ENCODE measurements at regions not wholly inside any gene's neighbourhood (a gene's known extent, or its start where the extent isn't known, plus 50 kb on each side); places are given as distances from the start of the nearest gene placed in this dataset.

DNA sequence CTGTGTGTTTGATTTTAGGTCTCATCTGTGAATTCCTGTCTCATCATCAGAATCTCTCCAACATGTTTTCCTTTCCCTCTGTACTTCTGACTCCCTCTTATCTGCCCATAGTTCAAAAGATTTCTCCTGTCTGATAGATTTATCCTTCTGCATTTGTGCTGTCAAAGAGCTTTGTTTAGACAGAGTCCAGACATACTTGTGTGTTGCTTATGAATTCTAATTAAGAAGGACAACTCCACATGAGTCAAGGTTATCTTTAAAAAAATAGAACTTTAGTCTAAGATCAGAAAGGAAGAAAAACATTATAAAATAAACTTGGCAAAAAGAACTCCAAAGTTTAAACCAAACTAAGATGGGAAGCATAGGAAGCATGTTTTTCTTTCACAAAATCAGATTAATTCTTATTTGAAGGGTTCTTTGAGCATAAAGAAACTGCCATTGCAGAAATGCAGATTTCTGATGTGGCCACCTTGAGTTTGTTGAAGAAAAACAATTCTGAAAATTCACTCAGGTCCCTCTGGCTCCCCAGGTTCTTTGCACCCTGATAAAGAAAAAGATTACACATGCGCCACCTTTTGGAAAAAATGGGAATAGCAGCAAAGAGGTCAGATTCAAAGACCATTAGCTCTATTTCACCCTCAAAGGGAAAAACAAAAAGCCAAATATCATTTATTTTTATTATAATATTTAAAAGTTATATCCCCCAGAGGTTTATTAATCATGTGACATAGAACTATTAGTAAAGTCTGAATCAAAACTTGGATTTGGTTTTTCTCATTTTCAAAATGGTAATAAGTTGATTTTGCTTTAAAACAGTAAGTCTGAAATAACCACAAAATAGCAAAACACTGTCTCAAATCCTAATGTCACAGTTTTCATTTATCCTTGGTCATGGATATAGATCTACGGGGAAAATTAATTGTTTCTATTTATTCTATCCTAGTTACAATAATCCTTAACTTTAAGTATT, 143.7 kb upstream of the DCN start:
- peak; percentile 54 for DNase-seq

- DNase-seq: no peak
Observed at GRCh38 chr12:91320999-91321398, 138.4 kb upstream of the DCN start.

GRCh38 chr12:91319071-91319760, 136.6 kb upstream of the DCN start:
- no peak for DNase-seq

DNA sequence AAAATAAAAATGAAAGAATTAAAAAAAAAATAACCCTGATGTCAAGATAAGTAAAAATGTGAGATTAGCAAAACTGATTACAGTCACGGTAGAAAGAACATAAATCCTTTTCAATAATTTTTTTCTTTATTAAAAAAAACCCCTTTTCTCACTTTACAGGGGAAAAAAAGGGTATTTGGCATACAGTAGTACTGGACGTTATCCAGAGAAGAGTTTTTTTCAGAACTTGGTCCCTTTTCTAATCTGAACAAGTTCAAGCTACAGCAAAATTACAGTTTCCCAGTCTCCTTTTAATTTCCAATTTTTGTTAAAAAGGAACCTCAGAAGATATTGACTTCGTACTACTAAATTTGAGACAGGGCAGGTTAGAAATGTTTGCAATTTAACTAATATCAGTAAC, 134.7 kb upstream of the DCN start:
- DNase-seq: no peak

DNA sequence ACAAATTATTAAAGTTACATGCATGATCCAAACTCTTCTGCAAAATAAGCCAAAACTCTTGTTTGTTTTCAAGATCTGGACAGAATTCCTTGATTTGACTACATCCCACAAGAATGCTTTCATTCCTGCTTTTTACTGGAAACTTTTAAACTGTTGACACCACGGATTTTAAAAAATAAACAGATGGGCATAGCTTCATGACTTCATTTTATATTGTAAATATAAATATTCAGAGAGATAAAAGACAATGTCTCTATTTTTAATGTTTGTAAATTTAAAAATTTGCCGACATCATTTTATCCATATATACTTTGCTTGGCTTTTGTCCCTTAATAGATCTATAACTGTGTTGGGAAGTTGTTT, 134.3 kb upstream of the DCN start:
- DNase-seq: no peak

DNA sequence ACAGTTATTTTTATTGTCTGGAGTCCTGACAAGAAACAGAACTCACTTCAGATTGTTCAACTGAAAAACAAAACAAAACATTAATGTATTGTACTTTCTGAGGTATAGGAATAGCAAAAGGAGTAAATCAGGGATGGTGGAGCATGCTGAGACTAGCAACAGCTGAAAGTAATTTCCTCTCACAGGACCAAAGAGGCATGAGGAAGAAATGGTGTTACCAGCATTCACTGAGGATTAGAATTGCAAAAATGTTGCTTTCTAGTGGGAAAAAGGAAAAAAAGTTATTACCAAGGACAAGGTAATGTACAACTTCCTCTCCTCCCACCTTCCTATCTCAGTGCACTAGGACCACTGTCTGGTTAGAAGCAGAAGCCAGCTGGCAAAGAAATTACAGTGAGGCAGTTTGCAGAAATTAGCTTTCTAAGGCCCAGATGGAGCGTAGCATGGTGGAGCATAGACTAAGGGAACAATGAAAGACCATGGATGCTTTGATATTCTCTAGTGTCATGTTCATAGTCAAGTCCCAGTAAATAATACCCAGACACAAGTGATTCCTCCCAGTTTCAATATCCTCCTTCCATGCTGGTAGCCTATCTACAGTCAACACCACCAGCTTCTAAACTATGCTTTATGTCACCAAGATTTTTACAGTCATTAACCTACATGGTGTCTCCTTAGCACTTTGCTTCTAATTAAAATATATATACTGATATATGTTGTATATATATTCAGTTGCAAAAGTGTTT, 133.7 kb upstream of the DCN start:
- no peak for DNase-seq

- no peak for DNase-seq
Observed at GRCh38 chr12:91311081-91311480, 128.5 kb upstream of the DCN start.

GRCh38 chr12:91309450-91309849, 126.8 kb upstream of the DCN start:
- no peak for DNase-seq

- DNase-seq: no peak
Observed at GRCh38 chr12:91307957-91308670, 125.5 kb upstream of the DCN start.

DNA sequence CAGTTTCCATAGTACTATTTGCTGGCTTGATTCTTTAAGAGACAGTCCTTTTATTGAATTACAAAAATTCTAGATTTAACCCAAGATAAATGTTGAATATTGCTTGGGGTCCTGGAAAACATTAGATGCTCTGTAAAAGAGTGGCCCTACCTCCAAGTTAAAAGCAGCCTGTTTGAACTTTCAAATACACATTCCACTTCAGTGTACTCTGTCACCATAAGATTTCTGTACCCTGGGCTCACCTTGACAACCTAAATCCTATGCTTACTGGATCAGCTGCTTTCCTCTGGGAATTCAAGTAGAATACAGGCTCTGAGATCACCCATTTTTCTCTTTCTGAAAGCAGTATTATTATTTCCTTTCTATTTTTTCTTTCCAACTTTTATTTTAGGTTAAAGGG, 107.7 kb upstream of the DCN start:
- no peak for DNase-seq

- DNase-seq: no peak
Observed at GRCh38 chr12:91289906-91290305, 107.3 kb upstream of the DCN start.

GRCh38 chr12:91289072-91289471, 106.5 kb upstream of the DCN start:
- no peak for DNase-seq

- DNase-seq: no peak
Observed at GRCh38 chr12:91287753-91288152, 105.1 kb upstream of the DCN start.

GRCh38 chr12:91278126-91278525, 95.5 kb upstream of the DCN start:
- DNase-seq: no peak

DNA sequence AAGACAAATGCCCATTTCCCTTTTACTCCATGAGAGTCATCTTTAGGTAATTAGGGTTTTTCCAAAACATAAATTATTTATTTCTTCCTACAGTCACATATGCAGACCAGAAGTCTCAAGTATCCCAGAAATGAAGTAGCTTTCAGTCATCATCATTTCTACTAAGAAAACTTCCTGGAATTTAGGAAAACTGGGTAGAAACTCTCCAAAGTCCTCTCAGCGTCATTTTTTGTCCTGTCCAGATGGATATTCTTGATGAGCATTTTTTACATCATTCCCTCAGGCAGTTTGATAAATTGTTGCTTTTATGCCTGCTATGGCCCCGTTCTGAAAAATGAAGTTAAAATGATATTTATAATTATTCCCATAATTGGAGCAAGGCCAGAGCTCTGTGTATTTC, 93.9 kb upstream of the DCN start:
- no peak for DNase-seq

GRCh38 chr12:91275321-91275720, 92.7 kb upstream of the DCN start:
- DNase-seq: no peak

- no peak for DNase-seq
Observed at GRCh38 chr12:91274916-91275315, 92.3 kb upstream of the DCN start.

DNA sequence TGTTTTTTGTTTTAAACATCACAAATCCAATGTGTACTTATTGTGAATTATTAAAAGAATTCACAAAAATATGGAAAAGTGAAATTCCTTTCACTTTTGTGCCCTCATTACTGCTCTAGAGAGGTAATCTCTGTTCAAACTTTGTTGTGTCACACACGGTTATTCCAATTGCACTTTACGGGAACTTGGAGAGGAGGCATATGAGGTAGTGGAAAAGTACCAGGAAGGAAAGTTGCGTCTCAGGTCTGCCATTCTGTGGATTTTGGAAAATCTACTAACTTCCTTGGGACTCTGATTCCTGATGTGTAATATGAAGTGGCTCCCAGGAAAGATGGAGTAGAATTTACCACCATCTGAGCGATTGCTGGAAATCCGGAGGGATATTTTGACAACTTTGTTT, 90.9 kb upstream of the DCN start:
- DNase-seq: no peak

DNA sequence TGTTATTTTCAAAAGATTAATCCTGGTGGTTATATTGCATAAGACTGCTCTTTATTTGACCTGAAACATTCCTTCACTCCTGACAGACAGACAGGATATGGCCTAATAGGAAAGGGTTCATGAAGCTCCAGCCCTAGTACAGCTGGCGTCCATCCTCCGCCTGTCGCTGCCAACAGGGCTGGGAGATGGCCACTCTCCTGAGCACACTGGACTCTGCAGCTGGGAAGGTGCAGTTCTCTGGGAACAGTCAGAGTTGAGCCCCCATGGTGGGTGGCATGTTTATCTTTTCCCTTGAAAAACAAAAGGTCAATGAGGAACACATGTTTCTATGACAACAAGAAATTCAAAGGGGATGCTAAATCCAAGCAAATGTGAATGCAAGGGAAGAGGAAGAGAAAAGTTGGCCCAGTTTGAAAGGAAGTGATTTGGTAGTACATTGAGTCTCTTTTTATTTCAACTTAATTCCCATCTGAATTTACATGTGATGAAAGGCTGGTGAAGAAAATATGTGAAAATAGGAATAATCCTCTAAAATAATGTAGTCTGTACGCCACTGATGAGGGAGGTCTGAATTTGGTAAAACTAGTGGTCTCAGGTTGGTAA, 89.9 kb upstream of the DCN start:
- DNase-seq: no peak

- no peak for DNase-seq
Observed at GRCh38 chr12:91271185-91271584, 88.6 kb upstream of the DCN start.

- no peak for DNase-seq
Observed at GRCh38 chr12:91267039-91267438, 84.4 kb upstream of the DCN start.

DNA sequence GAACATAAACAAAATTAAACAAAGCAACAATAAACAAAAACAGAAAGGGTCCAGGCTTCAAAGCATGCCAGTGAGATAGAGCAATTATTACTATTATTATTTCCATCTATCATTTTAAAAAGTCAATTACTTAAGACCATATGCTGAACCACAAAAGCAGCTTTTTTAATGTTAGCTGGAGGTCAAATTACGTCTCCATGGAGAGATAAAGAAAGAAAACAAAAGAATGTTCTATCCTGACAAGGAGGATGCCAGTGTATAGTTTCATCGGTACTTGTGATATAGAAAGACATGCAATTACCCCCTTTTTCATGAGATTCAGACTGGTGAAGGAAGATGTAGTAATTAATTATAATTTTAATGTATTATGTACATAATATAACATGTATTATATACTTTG, 81.6 kb upstream of the DCN start:
- no peak for DNase-seq

Measured in activated CD8-positive, alpha-beta memory T cell treated with anti-CD3 and anti-CD28 coated beads, Interleukin-2, amount 50 U/mL, for 48 hours (primary cell).